ENCODE measurements at regions not wholly inside any gene's neighbourhood (a gene's known extent, or its start where the extent isn't known, plus 50 kb on each side); places are given as distances from the start of the nearest gene placed in this dataset.

DNA sequence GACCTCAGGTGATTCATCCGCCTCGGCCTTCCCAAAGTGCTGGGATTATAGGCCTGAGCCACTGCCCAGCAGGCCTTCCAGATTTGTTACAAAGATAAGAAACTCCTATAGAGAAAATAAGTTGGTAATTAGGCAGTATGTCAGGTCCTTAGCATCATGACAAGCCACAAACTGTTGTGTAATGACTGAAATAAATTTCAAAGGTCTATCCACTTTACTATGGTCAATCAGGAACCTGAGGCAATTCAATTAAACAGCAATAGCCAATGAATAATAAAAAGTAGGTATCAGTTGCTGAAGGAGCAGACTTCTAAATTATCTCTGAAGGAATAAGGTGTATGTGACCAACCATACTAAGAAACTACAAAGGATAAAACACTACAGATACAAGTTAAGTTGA, 62.4 kb upstream of the ATIC start:
- WGBS, 2 experiments (ENCODE audit: extremely low coverage in 2 of 2, insufficient read length in 1 of 2), result no CpG with 5 or more reads among the region's 2 CpGs

More for the DNA sequence above, 62.4 kb upstream of the ATIC start:
- Histone ChIP-seq H3K9me1 (ENCODE audit: insufficient read depth, low read length) (no peaks in the 10 kb centered on the region), H3K4ac (ENCODE audit: low read depth, low read length) (no peak overlapping the region), H4K5ac (ENCODE audit: low read depth, low read length) (no peak overlapping the region), H3K9me3 (ENCODE audit: control insufficient read depth, insufficient read depth, low read length) (no peaks in the 10 kb centered on the region), H4K91ac (ENCODE audit: insufficient read depth, low read depth, low read length) (no peak overlapping the region), H3K18ac (ENCODE audit: low read depth, low read length) (no peak overlapping the region), H3K56ac (ENCODE audit: extremely low read depth, insufficient read depth, low read length) (no peak overlapping the region), H4K20me1 (ENCODE audit: insufficient read depth, low read length) (no peaks in the 10 kb centered on the region), H2AK5ac (ENCODE audit: low read depth, low read length) (no peak overlapping the region), H2BK5ac (ENCODE audit: low read depth, low read length, poor library complexity, severe bottlenecking) (no peak overlapping the region), H2BK120ac (ENCODE audit: low read depth, low read length) (no peak overlapping the region), H3K9ac (ENCODE audit: low read depth, low read length) (no peak overlapping the region), H3K27me3 (ENCODE audit: control insufficient read depth, insufficient read depth, low read length) (no peaks in the 10 kb centered on the region), H3K36me3 (ENCODE audit: control insufficient read depth, insufficient read depth, low read length) (no peaks in the 10 kb centered on the region), H3K27ac (ENCODE audit: insufficient read depth, low read length) (no peak overlapping the region), H3K14ac (replicated peaks; ENCODE audit: low read depth, low read length) (no peak overlapping the region), H4K8ac (ENCODE audit: low read depth in 2 of 2, low read length in 2 of 2) (no peak overlapping the region), H2AFZ (replicated peaks; ENCODE audit: low read length, poor library complexity) (no peak overlapping the region), H3K23ac (ENCODE audit: low read depth, low read length) (no peak overlapping the region), H2BK20ac (ENCODE audit: low read depth, low read length) (no peak overlapping the region), H3K4me2 (ENCODE audit: low read depth, low read length) (no peak overlapping the region), H3K4me1 (ENCODE audit: control insufficient read depth, insufficient read depth, low read length) (no peaks in the 10 kb centered on the region), H3K4me3 (ENCODE audit: insufficient read depth, low read depth, low read length) (no peak overlapping the region), H2AK9ac (replicated peaks; ENCODE audit: low read depth, low read length, poor library complexity) (no peak overlapping the region), H2BK15ac (ENCODE audit: low read depth, low read length) (no peak overlapping the region), H3K79me1 (ENCODE audit: low read depth in 1 of 2, low read length in 2 of 2) (no peaks in the 10 kb centered on the region)
- BruUV-seq (replicated peaks), result no TSS peak
- dilution Hi-C loops (cut with HindIII; ENCODE audit: low sequenced_read_pairs, unreplicated experiment), result no loop called here
- TF ChIP-seq RCOR1 (IDR thresholded peaks at IDR 0.05; ENCODE audit: insufficient replicate concordance, low read length) (no peak), RAD21 (IDR thresholded peaks at IDR 0.05; ENCODE audit: low read length) (no peak), MAFK (IDR thresholded peaks at IDR 0.05; ENCODE audit: low read depth, low read length) (no peak), RFX5 (IDR thresholded peaks at IDR 0.05; ENCODE audit: low read depth, low read length) (no peak), BHLHE40 (IDR thresholded peaks at IDR 0.05; ENCODE audit: low read depth, low read length) (no peak), NFE2L2 (IDR thresholded peaks at IDR 0.05; ENCODE audit: low read depth, low read length) (no peak), MXI1 (IDR thresholded peaks at IDR 0.05; ENCODE audit: borderline replicate concordance, low read depth, low read length) (no peak), SMC3 (IDR thresholded peaks at IDR 0.05; ENCODE audit: low read depth, low read length) (no peak)
- TF ChIP-seq, protein P1, sequence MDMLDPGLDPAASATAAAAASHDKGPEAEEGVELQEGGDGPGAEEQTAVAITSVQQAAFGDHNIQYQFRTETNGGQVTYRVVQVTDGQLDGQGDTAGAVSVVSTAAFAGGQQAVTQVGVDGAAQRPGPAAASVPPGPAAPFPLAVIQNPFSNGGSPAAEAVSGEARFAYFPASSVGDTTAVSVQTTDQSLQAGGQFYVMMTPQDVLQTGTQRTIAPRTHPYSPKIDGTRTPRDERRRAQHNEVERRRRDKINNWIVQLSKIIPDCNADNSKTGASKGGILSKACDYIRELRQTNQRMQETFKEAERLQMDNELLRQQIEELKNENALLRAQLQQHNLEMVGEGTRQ (IDR thresholded peaks at IDR 0.05; ENCODE audit: low read depth, low read length), result no peak
- TF ChIP-seq, protein P2, sequence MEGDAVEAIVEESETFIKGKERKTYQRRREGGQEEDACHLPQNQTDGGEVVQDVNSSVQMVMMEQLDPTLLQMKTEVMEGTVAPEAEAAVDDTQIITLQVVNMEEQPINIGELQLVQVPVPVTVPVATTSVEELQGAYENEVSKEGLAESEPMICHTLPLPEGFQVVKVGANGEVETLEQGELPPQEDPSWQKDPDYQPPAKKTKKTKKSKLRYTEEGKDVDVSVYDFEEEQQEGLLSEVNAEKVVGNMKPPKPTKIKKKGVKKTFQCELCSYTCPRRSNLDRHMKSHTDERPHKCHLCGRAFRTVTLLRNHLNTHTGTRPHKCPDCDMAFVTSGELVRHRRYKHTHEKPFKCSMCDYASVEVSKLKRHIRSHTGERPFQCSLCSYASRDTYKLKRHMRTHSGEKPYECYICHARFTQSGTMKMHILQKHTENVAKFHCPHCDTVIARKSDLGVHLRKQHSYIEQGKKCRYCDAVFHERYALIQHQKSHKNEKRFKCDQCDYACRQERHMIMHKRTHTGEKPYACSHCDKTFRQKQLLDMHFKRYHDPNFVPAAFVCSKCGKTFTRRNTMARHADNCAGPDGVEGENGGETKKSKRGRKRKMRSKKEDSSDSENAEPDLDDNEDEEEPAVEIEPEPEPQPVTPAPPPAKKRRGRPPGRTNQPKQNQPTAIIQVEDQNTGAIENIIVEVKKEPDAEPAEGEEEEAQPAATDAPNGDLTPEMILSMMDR (conservative IDR thresholded peaks at IDR 0.05; ENCODE audit: low read depth, low read length), result no peak
- TF ChIP-seq, protein P3, sequence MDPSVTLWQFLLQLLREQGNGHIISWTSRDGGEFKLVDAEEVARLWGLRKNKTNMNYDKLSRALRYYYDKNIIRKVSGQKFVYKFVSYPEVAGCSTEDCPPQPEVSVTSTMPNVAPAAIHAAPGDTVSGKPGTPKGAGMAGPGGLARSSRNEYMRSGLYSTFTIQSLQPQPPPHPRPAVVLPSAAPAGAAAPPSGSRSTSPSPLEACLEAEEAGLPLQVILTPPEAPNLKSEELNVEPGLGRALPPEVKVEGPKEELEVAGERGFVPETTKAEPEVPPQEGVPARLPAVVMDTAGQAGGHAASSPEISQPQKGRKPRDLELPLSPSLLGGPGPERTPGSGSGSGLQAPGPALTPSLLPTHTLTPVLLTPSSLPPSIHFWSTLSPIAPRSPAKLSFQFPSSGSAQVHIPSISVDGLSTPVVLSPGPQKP (IDR thresholded peaks at IDR 0.05; ENCODE audit: borderline replicate concordance, low read depth, low read length), result no peak
- intact Hi-C loops (cut with micrococcal nuclease), result no loop called here
- ATAC-seq (ENCODE audit: low read depth) (no peak), DNase-seq (no peak)
- ChIA-PET CTCF (no interaction called here), POLR2A (ENCODE audit: unreplicated experiment) (no interaction called here)
- in situ Hi-C loops (cut with MboI; ENCODE audit: low sequenced_read_pairs), result no loop called here
